Tibial artery (tissue), 4 donors: ENCODE measurements at regions not wholly inside any gene's neighbourhood (a gene's known extent, or its start where the extent isn't known, plus 50 kb on each side); places are given as distances from the start of the nearest gene placed in this dataset.

Experiments used
- DNase-seq, 2 donors: peaks; one replicate each; pipeline ENCODE4 v3.0.0-alpha.2; 2019
- H3K27ac ChIP-seq, 2 donors: fragments of 200-600 bp; sonication (generic) in 1 of 2; 1 replicate in 1 of 2; 2 replicates in 1 of 2; pipeline ENCODE4 v1.5.1; 2018 to 2019; ENCODE audit warnings: mild to moderate bottlenecking in 1 of 2
- H3K27me3 ChIP-seq, 2 donors: fragments of 200-600 bp; sonication (generic) in 1 of 2; one replicate each; pipeline versions ENCODE4 v1.5.1 to v1.6.0; 2016 to 2019
- H3K36me3 ChIP-seq, 3 donors: fragments of 200-600 bp; sonication (generic) in 2 of 3; one replicate each; pipeline ENCODE4 v1.5.1; 2016 to 2019; ENCODE audit warnings: mild to moderate bottlenecking in 2 of 3
- H3K4me1 ChIP-seq, 4 donors: fragments of 200-600 bp; sonication (generic) in 2 of 4; 1 replicate in 3 of 4; 2 replicates in 1 of 4; pipeline ENCODE4 v1.5.1; 2016 to 2019
- H3K4me3 ChIP-seq, 2 donors: fragments of 200-600 bp; sonication (generic) in 1 of 2; 1 replicate in 1 of 2; 2 replicates in 1 of 2; pipeline ENCODE4 v1.5.1; 2018 to 2019; ENCODE audit warnings: mild to moderate bottlenecking in 2 of 2
- H3K9me3 ChIP-seq, 3 donors: fragments of 200-600 bp; sonication (generic) in 1 of 3; one replicate each; pipeline ENCODE4 v1.5.1; 2016 to 2019
- intact Hi-C: fragments of 100-400 bp; cut with DNase I; formaldehyde crosslinking; loops from one replicate; pipeline ENCODE4 v1.15.0; 2023; ENCODE audit warnings: low total_unique reads
- TF ChIP-seq, protein P1 (sequence below), 2 experiments: fragments of 200-600 bp in 1 of 2; fragments of 450-650 bp in 1 of 2; IDR thresholded peaks; one replicate each; pipeline ENCODE4 v1.5.1; 2017 to 2019; ENCODE audit warnings: antibody characterized with exemption in 2 of 2, mild to moderate bottlenecking in 1 of 2, moderate library complexity in 1 of 2

DNA sequence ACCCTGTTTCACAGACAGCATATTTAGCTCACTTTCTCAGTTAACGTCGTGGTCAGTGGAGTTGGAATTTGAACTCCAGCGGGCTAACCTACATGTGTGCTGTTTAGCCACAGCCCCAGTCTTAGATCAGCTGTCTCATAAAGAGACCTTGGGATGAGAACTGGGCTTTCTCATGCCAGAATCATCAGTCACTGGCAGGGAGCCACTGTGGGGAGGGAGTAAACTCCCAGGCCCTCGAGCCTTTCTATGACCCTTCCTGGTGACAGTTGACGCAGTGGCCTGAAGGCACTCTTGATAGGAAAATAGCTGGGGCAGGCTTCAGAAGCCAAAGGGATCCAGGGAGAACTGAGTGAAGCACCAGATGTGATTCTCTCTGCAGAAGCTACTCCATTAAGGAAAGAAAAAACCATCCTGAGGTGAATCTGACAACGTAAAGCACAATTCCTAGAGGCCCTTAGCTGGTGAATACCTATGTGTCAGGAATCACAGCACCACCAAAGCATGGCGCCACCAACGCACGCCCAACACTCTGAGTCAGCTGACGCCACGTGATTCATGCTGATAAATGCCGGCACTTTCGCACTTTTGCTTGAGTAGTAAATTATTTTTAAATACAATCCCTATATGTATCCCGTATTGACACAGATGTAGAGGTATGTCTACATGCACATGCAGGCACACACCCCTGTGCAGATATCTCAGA is 279.6 kb upstream of the TMEM132C start:
- intact Hi-C loops = no loop called here
- no peak for DNase-seq
- no peak overlapping the region for H3K27ac ChIP-seq

DNA sequence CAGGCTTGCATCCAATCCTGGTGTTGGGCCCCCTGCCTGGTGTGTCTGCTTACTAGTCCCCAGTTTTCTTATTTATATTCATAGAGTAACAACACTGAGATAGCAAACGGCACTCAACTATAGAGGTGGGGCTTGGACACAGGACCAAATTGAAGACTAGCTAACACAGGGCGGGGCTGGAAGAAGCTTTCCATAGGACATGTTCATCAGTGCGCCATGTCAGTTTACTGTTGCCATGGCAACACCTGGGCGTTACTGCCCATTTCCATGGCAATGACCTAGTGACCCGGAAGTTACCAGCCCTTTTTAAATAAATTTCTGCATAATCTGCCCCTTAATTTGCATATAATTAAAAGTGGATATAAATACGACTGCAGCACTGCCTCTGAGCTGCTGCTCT is 275.5 kb upstream of the TMEM132C start:
- Histone ChIP-seq H3K4me3 (no peak overlapping the region), H3K4me1 (no peaks in the 10 kb centered on the region), H3K9me3 (no peaks in the 10 kb centered on the region), H3K27ac (no peak overlapping the region), H3K36me3 (no peaks in the 10 kb centered on the region), H3K27me3 (no peaks in the 10 kb centered on the region)
- no peak for DNase-seq
- TF ChIP-seq, protein P1, sequence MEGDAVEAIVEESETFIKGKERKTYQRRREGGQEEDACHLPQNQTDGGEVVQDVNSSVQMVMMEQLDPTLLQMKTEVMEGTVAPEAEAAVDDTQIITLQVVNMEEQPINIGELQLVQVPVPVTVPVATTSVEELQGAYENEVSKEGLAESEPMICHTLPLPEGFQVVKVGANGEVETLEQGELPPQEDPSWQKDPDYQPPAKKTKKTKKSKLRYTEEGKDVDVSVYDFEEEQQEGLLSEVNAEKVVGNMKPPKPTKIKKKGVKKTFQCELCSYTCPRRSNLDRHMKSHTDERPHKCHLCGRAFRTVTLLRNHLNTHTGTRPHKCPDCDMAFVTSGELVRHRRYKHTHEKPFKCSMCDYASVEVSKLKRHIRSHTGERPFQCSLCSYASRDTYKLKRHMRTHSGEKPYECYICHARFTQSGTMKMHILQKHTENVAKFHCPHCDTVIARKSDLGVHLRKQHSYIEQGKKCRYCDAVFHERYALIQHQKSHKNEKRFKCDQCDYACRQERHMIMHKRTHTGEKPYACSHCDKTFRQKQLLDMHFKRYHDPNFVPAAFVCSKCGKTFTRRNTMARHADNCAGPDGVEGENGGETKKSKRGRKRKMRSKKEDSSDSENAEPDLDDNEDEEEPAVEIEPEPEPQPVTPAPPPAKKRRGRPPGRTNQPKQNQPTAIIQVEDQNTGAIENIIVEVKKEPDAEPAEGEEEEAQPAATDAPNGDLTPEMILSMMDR (IDR thresholded peaks at IDR 0.05) = no peak
- intact Hi-C loops = no loop called here

More for the DNA sequence above, 279.6 kb upstream of the TMEM132C start:
- H3K36me3 ChIP-seq = no peaks in the 10 kb centered on the region
- no peak overlapping the region for H3K4me3 ChIP-seq
- H3K4me1 ChIP-seq = no peaks in the 10 kb centered on the region
- no peaks in the 10 kb centered on the region for H3K27me3 ChIP-seq
- no peaks in the 10 kb centered on the region for H3K9me3 ChIP-seq
- TF ChIP-seq, protein P1 (IDR thresholded peaks at IDR 0.05) = no peak

DNA sequence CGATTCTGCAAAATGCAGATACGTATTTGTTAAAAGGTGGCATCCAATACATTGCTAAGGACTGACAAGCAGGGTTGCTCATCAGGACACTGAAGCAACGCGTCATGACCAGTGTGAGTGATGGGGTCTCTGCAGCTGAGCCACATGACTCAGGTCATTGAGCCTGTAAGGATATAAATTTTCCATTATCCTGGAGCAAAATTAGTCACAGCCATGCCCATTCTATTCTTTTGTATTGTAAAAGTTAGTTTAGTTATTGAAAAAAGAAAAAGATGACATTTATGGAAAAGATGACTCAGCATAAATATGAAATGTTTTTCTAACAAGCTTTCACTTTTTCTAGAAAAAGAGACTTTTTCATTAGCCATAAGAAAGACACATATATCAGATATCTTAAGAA is 268.0 kb upstream of the TMEM132C start:
- no peaks in the 10 kb centered on the region for H3K36me3 ChIP-seq
- intact Hi-C loops = loop anchor here (2.0 kb wide), 1 partner anchor 46 kb away; no protein-coding TSS in a partner anchor
- H3K4me1 ChIP-seq = no peaks in the 10 kb centered on the region
- H3K4me3 ChIP-seq = no peak overlapping the region
- TF ChIP-seq, protein P1 (IDR thresholded peaks at IDR 0.05) = no peak
- no peaks in the 10 kb centered on the region for H3K9me3 ChIP-seq
- H3K27me3 ChIP-seq = no peaks in the 10 kb centered on the region
- no peak for DNase-seq
- H3K27ac ChIP-seq = no peak overlapping the region

DNA sequence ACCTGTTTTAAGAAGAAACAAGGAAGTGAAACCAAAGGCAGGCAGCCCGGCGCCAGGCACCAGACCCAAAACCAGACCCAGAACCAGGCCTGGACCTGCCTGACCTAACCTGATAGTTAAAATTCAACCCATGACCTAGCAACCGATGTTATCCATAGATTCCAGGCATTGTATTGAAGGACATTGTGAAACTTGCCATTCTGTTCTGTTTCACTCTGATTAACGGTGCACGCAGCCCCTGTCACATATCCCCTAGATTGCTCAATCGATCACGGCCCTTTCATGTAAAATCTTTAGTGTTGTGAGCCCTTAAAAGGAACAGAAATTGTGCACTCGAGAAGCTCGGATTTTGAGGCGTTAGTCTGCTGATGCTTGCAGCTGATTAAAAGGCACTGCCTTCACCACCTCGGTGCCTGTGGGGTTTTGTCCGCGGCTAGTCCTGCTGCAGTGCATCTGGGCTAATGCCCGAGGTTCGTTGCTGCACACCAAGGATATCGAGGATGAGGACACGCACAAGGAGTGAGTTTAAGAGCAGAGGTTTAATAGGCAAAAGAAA is 262.5 kb upstream of the TMEM132C start:
- DNase-seq = no peak
- no peak overlapping the region for H3K4me3 ChIP-seq
- no peak overlapping the region for H3K27ac ChIP-seq
- H3K27me3 ChIP-seq = no peaks in the 10 kb centered on the region
- TF ChIP-seq, protein P1 (IDR thresholded peaks at IDR 0.05) = no peak
- H3K4me1 ChIP-seq = no peaks in the 10 kb centered on the region
- no peaks in the 10 kb centered on the region for H3K9me3 ChIP-seq
- intact Hi-C loops = no loop called here
- no peaks in the 10 kb centered on the region for H3K36me3 ChIP-seq

DNA sequence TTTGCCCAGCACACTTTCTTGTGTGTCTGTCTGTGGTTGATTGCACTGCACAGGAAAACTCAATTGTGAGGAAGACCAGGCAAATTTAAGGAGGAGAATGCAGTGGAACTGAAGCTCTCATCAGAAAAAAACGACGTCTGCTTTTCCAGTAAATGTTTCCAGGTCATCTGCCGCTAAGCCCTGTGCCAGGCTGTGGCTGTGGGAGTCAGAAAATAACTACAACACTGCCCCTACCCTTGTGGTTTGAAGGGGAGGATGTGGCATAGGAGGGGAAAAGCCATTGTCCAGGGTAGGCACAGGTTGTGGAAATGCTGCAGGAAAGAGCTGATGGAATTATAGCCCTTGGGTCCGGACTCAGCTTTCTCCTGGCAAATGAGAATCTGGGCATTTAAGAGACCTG is 259.7 kb upstream of the TMEM132C start:
- TF ChIP-seq, protein P1 (IDR thresholded peaks at IDR 0.05) = no peak
- H3K4me1 ChIP-seq = no peaks in the 10 kb centered on the region
- H3K9me3 ChIP-seq = no peaks in the 10 kb centered on the region
- no peak overlapping the region for H3K4me3 ChIP-seq
- no peaks in the 10 kb centered on the region for H3K27me3 ChIP-seq
- no peak for DNase-seq
- H3K36me3 ChIP-seq = no peaks in the 10 kb centered on the region
- no peak overlapping the region for H3K27ac ChIP-seq
- intact Hi-C loops = no loop called here
